ENCODE measurements at regions not wholly inside any gene's neighbourhood (a gene's known extent, or its start where the extent isn't known, plus 50 kb on each side); places are given as distances from the start of the nearest gene placed in this dataset.

GRCh38 chr20:24732076-24732475 lies 217.0 kb upstream of the CST7 start:
- CTCF ChIA-PET: no interaction called here
- 0% methylated on average over 1 of the region's 5 CpGs; no CpG with 5 or more reads in 1 of the 2 experiments for WGBS, 2 experiments (ENCODE audit: extremely low coverage in 2 of 2, insufficient read length in 1 of 2)
- no peak overlapping the region for H3K14ac ChIP-seq (replicated peaks; ENCODE audit: low read depth, low read length)

More at GRCh38 chr20:24732076-24732475, 217.0 kb upstream of the CST7 start:
- Histone ChIP-seq H4K20me1 (ENCODE audit: insufficient read depth, low read length) (no peaks in the 10 kb centered on the region), H3K9me1 (ENCODE audit: insufficient read depth, low read length) (no peaks in the 10 kb centered on the region; the same call in 1 of the 2 replicates), H3K27me3 (ENCODE audit: control insufficient read depth, insufficient read depth, low read length) (peaks cover 11% of the 10 kb centered on the region; the same call in 1 of the 2 replicates), H2BK15ac (ENCODE audit: low read depth, low read length) (no peak overlapping the region), H3K36me3 (ENCODE audit: control insufficient read depth, insufficient read depth, low read length) (no peaks in the 10 kb centered on the region), H3K23ac (ENCODE audit: low read depth, low read length) (no peak overlapping the region), H3K4me1 (ENCODE audit: control insufficient read depth, insufficient read depth, low read length) (peaks cover 7% of the 10 kb centered on the region; the same call in 1 of the 2 replicates), H2BK5ac (ENCODE audit: low read depth, low read length, poor library complexity, severe bottlenecking) (no peak overlapping the region), H3K4me3 (ENCODE audit: insufficient read depth, low read depth, low read length) (no peak overlapping the region), H3K79me1 (ENCODE audit: low read depth in 1 of 2, low read length in 2 of 2) (no peaks in the 10 kb centered on the region), H3K9ac (ENCODE audit: low read depth, low read length) (no peak overlapping the region), H4K5ac (ENCODE audit: low read depth, low read length) (no peak overlapping the region), H4K91ac (ENCODE audit: insufficient read depth, low read depth, low read length) (no peak overlapping the region), H3K27ac (ENCODE audit: insufficient read depth, low read length) (no peak overlapping the region), H3K4ac (ENCODE audit: low read depth, low read length) (no peak overlapping the region), H3K4me2 (ENCODE audit: low read depth, low read length) (no peak overlapping the region), H3K18ac (ENCODE audit: low read depth, low read length) (no peak overlapping the region), H2AK5ac (ENCODE audit: low read depth, low read length) (no peak overlapping the region), H3K9me3 (ENCODE audit: control insufficient read depth, insufficient read depth, low read length) (no peaks in the 10 kb centered on the region; the same call in 1 of the 2 replicates), H2BK20ac (ENCODE audit: low read depth, low read length) (no peak overlapping the region), H3K56ac (ENCODE audit: extremely low read depth, insufficient read depth, low read length) (no peak overlapping the region), H2BK120ac (ENCODE audit: low read depth, low read length) (no peak overlapping the region), H2AFZ (replicated peaks; ENCODE audit: low read length, poor library complexity) (no peak overlapping the region), H2AK9ac (replicated peaks; ENCODE audit: low read depth, low read length, poor library complexity) (no peak overlapping the region), H4K8ac (ENCODE audit: low read depth in 2 of 2, low read length in 2 of 2) (no peak overlapping the region)
- no peak for ATAC-seq (ENCODE audit: low read depth)
- intact Hi-C loops (cut with micrococcal nuclease) (no loop called here), dilution Hi-C loops (cut with HindIII; ENCODE audit: low sequenced_read_pairs, unreplicated experiment) (no loop called here), in situ Hi-C loops (cut with MboI; ENCODE audit: low sequenced_read_pairs) (no loop called here)
- BruUV-seq (replicated peaks): no TSS peak
- TF ChIP-seq MAFK (IDR thresholded peaks at IDR 0.05; ENCODE audit: low read depth, low read length) (no peak), BHLHE40 (IDR thresholded peaks at IDR 0.05; ENCODE audit: low read depth, low read length) (no peak), CEBPB (IDR thresholded peaks at IDR 0.05; ENCODE audit: low read depth, low read length) (no peak), SMC3 (IDR thresholded peaks at IDR 0.05; ENCODE audit: low read depth, low read length) (no peak), NFE2L2 (IDR thresholded peaks at IDR 0.05; ENCODE audit: low read depth, low read length) (no peak), CHD1 (IDR thresholded peaks at IDR 0.05; ENCODE audit: low read depth, low read length) (no peak), RAD21 (IDR thresholded peaks at IDR 0.05; ENCODE audit: low read length) (no peak), POLR2A (IDR thresholded peaks at IDR 0.05; ENCODE audit: low read depth, low read length) (no peak), CTCF (conservative IDR thresholded peaks at IDR 0.05; ENCODE audit: low read depth, low read length) (no peak), RCOR1 (IDR thresholded peaks at IDR 0.05; ENCODE audit: insufficient replicate concordance, low read length) (no peak), MXI1 (IDR thresholded peaks at IDR 0.05; ENCODE audit: borderline replicate concordance, low read depth, low read length) (no peak), MAZ (IDR thresholded peaks at IDR 0.05; ENCODE audit: borderline replicate concordance, low read depth, low read length) (no peak), FOS (IDR thresholded peaks at IDR 0.05; ENCODE audit: low read depth, low read length) (no peak)
- TF ChIP-seq, protein P1, sequence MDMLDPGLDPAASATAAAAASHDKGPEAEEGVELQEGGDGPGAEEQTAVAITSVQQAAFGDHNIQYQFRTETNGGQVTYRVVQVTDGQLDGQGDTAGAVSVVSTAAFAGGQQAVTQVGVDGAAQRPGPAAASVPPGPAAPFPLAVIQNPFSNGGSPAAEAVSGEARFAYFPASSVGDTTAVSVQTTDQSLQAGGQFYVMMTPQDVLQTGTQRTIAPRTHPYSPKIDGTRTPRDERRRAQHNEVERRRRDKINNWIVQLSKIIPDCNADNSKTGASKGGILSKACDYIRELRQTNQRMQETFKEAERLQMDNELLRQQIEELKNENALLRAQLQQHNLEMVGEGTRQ (IDR thresholded peaks at IDR 0.05; ENCODE audit: low read depth, low read length): no peak
- TF ChIP-seq, protein P2, sequence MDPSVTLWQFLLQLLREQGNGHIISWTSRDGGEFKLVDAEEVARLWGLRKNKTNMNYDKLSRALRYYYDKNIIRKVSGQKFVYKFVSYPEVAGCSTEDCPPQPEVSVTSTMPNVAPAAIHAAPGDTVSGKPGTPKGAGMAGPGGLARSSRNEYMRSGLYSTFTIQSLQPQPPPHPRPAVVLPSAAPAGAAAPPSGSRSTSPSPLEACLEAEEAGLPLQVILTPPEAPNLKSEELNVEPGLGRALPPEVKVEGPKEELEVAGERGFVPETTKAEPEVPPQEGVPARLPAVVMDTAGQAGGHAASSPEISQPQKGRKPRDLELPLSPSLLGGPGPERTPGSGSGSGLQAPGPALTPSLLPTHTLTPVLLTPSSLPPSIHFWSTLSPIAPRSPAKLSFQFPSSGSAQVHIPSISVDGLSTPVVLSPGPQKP (IDR thresholded peaks at IDR 0.05; ENCODE audit: borderline replicate concordance, low read depth, low read length): no peak
- no peak for DNase-seq
- POLR2A ChIA-PET (ENCODE audit: unreplicated experiment): no interaction called here
